ENCODE measurements at regions not wholly inside any gene's neighbourhood (a gene's known extent, or its start where the extent isn't known, plus 50 kb on each side); places are given as distances from the start of the nearest gene placed in this dataset.
"Not testable (repeated sequence)": the region's sequence is repeated elsewhere in the genome, so short reads cannot be mapped to it uniquely, and the experiment has no call there.

DNA sequence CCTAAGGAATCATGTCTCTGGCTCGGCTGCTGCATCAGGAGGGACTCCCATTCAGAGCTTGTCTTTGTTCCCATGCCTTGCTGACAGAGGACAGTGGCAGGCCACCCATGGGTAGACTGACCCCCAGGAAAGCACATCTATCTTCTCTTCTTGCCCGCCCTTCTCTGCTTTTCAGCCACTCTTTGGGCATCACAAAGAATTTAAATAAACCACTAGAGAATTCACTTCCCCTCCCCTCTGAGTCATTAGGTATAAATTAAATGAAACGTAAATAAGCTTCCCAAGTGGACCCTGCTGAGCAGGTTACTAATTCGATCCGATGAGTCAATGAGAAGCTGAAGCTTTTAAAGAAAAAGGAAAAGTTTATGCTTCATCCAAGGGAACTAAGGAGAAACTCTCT is 97.0 kb downstream of the DRD1 start:
- no peak for DNase-seq (ENCODE audit: low read depth)

DNA sequence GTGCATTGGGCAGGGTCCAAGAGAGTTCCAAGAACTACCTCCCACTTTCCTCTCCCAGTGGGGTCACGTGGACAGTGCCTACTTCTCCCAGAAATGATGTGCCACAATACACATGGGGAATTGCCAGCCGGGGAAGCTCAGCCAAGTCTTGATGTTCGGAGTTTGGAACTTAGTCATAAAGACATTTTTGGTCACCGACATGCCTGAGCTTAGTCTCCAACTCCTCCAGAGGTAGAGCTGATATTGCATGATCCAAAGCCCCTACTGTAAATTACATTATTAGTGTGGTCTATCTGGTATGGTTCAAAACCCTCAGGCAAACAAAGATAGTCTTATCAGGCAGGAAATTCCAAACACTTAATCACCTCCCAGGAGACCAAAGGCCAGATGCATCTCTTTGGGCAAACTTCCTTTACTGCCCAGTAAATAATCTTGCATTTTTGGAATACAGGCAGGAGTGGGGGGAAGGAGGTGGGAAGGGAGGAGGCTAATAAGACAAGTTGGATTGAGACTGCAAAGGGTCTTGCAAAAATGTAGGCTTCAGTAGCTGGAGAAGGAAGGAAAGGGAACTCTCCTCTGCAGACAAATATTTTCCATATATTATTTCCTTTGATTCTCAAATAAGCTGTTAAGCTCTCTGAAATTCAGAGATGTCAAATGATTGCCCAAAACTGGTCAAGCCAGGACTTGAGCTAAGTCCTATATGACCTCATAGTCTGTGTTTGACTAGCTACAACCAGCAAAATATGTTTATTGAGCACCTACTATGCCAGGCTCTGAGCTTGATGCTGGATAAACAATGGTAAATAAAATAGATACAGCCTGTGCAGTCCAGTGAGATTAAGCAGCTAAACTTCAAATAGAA is 99.4 kb downstream of the DRD1 start:
- no peak for DNase-seq (ENCODE audit: low read depth)

DNA sequence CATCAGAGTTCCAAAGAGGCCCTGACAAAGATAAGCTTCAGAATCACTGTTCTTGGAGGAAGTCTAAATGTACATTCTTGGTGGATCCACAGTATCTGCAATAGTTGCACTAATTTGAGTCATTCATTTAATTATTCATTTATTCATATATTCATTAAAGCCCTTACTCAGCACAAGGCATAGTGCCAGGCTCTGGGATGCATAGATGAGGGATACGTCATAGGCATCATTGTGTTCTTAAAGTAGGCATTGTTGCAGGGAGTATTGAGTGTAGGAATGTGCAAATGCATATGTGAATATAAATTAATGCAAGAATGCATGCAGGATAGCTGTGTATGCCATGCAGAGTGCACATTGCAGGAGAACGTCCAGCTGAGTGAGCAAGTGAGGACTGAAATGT is 100.7 kb downstream of the DRD1 start:
- no peak for DNase-seq (ENCODE audit: low read depth)

DNA sequence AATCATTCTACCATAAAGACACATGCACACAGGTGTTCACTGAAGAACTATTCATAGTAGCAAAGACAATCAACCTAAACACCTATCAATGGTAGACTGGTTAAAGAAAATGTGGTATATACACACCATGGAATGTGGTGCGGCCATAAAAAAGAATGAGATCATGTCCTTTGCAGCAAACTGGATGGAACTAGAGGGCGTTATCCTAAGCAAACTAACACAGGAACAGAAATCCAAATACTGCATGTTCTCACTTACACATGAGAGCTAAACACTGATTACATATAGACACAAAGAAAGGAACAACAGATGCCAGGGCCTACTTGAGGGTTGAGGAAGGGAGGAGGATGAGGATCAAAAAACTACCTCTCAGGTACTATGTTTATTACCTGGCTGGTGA is 103.8 kb downstream of the DRD1 start:
- DNase-seq (ENCODE audit: low read depth), result no peak

DNA sequence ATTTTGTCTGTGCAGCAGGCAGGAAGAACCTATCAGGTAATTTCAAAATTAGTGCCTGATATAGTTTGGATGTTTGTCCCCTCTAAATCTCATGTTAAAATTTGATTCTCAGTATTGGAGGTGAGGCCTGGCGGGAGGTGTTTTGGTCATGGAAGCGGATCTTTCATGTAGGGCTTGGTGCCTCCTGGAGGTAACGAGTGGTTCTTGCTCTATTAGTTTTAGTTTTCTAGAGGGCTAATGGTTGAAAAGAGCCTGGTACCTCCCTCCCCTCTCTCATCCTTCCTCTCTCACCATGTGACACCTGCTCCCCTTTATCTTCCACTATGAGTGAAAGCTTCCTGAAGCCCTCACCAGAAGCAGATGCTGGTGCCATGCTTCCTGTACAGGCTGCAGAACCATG is 106.3 kb downstream of the DRD1 start:
- DNase-seq (ENCODE audit: low read depth), result no peak

DNA sequence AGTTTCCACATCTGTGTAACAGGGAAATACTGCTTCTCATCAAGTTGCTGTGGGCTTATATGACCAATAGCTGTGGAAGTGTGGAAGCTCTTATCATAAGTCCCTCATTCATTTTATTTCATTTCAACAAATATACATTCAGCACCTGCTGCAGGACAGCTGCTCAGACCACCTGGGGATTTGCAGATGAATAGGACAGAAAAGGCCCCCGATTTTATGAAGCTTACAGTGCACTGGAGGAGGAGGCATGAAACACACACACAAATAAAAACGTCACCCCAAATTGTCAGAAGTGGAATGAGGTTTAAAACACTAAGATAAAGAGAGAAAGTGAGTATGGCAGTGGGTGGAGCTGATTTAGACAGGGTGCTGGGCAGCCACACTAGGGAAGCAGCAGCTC is 107.2 kb downstream of the DRD1 start:
- no peak for DNase-seq (ENCODE audit: low read depth)

DNA sequence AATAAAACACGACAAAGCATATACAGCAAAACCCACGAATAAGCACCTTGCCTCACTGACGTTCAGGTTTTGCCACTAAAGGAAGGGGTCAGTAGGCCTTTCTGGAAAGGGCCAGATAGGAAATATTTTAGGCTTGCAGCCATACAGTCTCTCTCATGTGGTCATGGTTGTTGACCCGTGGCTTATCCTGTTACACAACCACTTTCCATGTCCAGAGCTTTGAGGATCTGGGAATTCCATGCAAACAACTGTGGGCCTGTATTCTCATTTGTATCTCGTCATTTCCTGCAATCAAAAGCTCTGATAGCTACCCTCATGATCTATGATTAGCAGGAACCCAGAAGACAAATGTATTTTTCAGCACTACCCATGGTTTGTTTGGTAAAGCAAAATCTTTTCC is 108.3 kb downstream of the DRD1 start:
- DNase-seq (ENCODE audit: low read depth), result no peak

DNA sequence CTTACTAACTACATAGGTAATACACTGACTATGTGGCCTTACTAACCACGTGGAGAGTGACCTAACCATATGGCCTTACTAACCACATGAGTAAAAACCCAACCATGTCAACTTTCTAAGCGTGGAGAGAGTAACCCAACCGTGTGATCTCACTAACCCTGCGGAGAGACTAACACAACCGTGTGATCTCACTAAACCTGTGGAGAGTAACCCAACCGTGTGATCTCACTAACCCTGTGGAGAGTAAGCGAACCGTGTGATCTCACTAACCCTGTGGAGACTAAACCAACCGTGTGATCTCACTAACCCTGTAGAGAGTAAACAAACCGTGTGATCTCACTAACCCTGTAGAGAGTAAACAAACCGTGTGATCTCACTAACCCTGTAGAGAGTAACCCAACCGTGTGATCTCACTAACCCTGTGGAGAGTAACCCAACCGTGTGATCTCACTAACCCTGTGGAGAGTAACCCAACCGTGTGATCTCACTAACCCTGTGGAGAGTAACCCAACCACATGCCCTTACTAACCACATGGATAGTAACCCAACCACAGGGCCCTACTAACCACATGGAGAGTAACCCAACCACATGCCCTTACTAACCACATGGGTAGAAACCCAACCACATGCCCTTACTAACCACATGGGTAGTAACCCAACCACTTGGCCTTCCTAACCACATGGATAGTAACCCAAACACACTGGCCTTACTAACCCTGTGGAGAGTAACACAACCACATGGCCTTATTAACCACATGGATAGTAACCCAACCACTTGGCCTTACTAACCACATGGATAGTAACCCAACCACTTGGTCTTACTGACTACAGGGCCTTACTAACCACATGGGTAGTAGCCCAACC is 112.6 kb downstream of the DRD1 start:
- not testable (repeated sequence) for DNase-seq (ENCODE audit: low read depth)

DNA sequence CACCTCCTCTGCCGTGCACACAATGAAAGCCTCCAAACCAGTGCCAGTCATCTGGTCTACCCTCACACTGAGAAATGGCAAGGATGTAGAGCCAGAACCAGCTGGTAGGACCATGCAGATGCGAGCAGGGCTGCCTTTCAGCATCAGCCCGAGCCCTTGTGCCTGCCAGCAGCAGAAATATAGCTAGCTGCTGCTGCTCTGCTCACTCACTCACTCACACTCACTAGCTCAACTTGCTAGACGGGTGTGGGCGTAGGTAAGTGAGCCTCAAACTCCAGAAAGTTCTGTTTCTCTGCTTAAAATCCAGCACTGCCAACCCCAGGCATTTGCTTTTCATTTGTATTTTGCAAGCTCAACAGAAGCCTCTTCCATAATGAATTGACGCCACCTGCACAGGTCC is 114.0 kb downstream of the DRD1 start:
- DNase-seq (ENCODE audit: low read depth), result no peak

DNA sequence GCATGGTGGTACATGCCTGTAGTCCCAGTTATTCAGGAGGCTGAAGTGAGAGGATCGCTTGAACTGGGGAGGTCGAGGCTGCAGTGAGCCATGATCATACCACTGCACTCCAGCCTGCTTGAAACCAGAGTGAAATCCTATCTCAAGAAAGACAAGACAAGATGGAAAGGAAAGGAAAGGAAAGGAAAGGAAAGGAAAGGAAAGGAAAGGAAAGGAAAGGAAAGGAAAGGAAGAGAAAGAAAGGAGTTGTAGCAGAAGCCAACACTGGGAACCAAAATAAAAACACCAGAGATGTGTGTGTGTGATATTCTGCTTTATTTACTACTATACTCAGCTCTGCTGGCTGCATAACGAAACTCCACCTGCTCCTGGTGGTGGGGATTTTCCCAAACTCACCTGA is 115.3 kb downstream of the DRD1 start:
- no peak for DNase-seq (ENCODE audit: low read depth)

DNA sequence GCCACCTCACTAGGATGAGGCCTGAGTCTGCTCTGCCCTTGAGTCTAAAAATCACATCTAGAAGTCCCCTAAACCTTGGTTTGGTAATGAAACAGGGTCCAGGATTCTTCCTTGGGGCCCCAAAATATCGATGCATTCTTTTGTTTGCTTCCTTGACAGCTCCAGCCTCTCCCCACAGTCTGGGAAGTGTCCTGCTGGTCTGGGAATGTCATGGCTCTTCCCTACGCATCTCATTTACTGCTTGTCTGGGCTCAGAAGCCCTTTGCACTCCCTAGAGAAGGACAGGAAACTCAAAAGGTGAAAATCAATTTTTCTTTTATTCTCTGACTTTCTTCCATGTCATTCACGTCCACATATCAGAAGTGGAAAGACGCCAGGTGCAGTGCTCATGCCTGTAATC is 115.8 kb downstream of the DRD1 start:
- DNase-seq (ENCODE audit: low read depth), result no peak

DNA sequence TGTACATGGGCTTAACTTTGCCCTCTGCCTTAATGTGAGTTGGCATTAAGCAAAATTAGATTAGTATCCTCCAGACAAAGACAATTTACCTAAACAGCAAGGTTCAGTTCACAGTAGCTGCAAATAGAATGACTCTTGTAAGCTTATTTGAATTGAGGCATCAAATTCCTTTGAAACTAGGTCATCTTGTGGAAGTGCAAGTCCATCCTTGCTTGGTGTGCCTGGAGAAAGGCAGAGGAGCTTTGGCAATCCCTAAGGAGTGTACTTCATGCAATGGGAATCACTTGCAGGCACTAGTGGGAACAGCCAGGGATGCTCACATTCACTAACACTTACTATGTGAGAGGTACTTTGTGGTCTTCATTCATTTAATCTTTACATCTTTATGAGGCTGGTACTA is 118.3 kb downstream of the DRD1 start:
- DNase-seq (ENCODE audit: low read depth), result no peak

DNA sequence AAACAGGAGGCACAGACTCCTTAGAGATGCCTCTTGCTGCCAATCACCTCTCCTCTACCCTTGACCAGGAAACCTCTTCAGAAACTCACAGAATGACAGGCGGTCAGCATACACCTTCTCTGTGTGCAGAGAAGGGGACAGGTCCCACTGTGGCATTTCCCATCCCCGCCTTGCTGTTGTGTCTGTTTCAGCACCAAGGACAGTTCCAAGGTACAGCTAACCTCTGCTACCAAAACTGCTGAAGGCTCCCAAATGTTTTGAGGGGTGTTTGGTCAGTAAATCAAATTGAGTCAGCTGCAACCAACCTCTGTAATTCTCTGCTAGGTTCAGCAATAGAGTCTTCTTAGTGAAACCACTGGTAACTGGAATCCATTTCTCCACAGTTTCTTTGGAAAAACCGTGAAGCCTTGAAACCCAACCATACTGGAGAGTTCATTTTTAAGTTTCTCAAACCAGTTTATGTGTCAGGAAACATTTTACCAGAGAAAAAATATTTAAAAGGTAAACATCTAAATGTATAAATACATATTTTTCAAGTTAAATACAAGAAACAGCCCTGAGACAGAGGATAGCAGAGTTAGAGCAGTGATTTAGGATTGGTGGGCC is 122.0 kb downstream of the DRD1 start:
- DNase-seq (ENCODE audit: low read depth), result no peak

DNA sequence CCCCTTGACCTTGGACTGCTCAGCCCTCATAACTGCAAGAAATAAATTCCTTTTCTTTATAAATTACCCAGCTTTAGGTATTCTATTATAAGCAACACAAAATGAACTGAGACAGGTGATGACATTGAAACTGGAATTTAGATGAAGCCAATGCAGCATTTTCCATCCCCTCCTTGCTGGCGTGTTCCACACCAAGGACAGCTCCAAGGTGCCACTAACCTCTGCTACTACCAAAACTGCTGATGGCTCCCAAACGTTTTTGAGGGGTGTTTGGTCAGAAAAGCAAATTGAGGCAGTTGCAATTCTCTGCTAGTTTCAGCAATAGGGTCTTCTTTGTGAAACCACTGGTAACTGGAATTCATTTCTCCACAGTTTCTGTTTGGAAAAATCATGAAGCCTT is 124.8 kb downstream of the DRD1 start:
- no peak for DNase-seq (ENCODE audit: low read depth)

DNA sequence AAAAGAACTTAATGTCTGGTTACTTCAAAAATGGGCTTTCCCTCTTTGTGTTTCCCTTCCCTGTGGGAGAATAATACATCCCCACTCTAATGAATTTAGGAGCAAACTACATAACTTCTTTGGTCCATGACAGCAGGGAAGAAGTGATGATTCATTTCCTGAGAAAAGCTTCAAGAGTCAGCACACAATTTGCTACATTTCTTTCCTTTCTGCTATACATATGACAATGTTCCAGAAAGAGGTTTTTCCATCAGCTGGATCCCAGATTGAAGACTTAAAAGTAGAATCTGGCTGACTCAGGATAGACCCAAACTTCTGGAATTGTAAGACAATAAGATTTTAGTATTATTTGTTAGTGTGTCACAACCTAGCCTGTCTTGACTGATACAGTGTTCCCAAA is 126.1 kb downstream of the DRD1 start:
- no peak for DNase-seq (ENCODE audit: low read depth)

DNA sequence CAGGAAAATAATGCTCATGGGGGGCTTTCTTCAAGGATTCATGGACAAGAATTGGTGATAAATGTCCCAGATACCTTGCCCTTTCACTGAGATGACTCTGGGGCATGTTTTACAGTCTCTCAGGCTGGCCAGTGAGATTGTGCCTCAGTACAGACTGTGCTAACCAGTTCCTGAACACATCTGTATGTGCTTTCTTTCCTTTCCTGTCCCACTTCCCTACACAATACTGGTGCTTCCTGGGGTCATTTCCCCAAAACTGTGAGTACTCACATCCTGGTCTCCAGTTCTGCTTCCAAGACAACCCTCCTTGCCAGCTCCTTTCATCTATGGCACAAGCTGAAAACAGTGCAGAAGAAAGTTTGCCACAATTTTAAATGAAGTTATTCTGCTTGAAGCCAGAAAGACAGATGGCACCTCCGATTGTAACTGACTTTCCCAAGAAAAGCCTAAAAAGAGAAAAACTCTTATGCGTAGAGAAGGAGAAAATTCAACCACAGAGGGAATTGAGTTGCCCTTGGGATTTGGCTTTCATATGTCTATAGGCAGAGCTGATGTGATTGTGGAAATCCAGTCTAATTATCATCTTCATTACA is 134.7 kb downstream of the DRD1 start:
- no peak for DNase-seq (ENCODE audit: low read depth)

DNA sequence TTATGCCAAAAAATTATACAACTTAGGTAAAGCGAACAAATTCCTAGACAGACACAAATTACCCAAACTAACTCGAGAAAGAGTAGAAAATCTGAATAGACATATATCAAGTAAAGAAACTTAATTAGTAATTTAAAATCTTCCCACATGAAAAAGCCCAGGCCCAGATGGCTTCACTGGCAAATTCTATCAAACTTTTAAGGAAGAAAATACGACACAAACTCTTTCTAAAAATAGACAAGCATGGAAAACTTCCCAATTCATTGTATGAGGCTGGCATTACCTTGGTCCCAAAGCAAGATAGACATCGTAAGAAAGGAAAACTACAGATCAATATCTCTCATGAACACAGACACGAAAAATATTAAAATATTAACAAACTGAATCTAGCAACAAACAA is 135.3 kb downstream of the DRD1 start:
- DNase-seq (ENCODE audit: low read depth), result no peak

DNA sequence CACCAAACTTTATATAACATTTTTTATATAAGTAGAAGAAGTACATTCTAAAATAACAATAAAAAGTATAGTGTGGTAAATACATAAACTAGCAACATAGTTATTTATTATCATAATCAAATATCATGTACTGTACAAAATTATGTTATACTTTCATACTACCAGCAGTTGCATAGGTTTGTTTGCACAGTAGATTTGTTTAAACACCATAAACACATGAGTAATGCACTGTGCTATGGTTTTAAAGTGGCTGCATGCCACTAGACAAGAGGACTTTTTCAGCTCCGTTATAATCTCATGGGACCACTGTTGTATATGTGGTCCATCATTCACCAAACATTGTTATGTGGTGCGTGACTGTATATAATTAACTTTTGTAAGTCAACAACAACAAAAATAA is 137.6 kb downstream of the DRD1 start:
- DNase-seq (ENCODE audit: low read depth), result no peak

DNA sequence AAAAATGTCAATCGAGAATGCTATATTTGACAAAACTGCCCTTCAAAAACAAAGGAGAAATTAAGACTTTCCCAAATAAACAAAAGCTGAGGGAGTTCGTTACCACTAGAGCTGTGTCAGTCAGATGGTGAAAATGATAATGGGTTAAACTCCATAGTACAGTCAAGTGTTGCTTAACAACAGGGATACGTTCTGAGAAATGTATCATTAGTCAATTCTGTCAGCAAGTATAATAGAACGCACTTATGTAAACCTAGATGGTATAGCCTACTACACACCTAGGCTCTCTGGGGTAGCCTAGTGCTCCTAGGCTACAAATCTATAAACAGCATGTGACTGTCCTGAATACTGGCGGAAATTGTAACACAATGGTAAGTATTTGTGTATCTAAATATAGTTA is 138.7 kb downstream of the DRD1 start:
- DNase-seq (ENCODE audit: low read depth), result no peak

DNA sequence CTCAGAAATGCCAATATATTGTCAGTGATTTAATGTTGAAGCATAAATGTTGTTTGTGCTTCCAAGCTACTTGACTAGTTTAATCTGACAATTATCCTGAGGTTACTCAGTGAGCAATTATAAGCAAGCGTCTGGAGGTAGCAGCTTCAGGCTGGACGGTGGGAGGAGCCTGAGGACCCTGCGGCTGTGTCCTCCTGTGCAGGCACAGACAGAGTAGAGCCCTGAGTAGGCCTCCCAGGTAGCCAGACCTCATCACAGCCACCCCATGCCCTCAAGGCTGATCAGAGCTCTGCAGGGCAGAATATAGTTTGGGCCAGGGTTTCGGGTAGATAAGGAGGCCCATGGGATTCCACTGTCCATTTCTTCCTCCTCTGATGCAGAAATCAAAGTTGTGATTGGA is 153.6 kb downstream of the DRD1 start:
- DNase-seq (ENCODE audit: low read depth), result no peak

DNA sequence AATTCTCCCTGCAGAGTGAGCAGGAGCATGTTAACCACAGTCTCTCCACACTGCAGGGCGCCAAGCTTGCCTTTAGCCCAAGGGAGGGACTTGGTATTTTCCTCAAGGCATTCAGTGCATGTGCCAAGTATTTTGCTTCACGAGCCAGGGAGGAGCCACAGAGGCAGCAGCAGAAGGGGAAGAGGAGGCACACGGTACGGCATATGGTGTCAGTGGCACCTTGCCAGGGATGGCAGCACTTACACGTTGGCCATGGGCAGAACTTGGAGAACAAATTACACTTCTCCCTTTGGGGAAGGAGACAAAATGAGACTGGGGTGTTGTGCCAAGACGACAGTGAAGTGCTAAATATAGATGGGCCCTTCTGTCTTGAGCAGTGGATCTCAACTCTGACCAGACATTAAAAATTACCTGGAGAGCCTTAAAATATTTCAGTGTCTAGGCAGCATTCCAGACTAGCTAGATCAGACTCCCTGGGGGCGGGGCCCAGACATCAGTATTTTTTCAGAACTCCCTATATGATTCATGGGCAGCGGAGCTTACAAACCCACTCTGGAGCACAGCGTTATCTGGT is 155.8 kb downstream of the DRD1 start:
- DNase-seq (ENCODE audit: low read depth), result peak; percentile 1

DNA sequence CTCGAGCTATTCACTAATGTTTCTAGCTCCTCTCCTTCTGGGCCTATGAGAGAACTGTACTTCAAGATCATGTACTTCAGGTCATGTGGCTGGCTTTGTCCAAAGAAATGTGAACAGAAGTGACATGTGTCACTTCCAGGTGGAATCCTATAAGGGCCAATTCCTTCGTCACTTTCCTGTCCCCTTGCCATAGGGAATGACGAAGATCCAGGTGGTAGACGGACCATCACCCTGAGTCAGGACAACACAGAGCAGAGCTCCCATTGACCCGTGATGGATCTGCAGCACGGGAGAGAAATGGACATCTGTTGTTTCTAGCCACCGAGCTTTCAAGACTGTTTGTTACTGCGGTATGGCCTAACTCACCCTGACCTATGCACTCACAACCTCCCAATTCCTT is 157.0 kb downstream of the DRD1 start:
- no peak for DNase-seq (ENCODE audit: low read depth)
